22Rv1 (cell line): ENCODE measurements at regions not wholly inside any gene's neighbourhood (a gene's known extent, or its start where the extent isn't known, plus 50 kb on each side); places are given as distances from the start of the nearest gene placed in this dataset.

ENCODE experiments used
- H3K27ac ChIP-seq: fragments of 450-650 bp; 2 replicates; pipeline ENCODE4 v1.5.1; 2017
- CTCF ChIP-seq: fragments of 450-650 bp; IDR thresholded peaks from 2 replicates; pipeline ENCODE4 v1.5.1; 2017; ENCODE audit warnings: mild to moderate bottlenecking
- ZFX ChIP-seq: fragments of 450-650 bp; IDR thresholded peaks from 2 replicates; pipeline ENCODE4 v1.6.1; 2017; ENCODE audit warnings: antibody characterized with exemption, borderline replicate concordance

- TF ChIP-seq ZFX (no peak), CTCF (no peak)
- no peak overlapping the region for H3K27ac ChIP-seq
Measured at GRCh38 chr5:125579182-125579581, 832.7 kb upstream of the ZNF608 start.

GRCh38 chr5:125581311-125581710 is 834.9 kb upstream of the ZNF608 start:
- TF ChIP-seq ZFX (no peak), CTCF (no peak)

GRCh38 chr5:125582352-125582751 is 835.9 kb upstream of the ZNF608 start:
- TF ChIP-seq CTCF, result no peak
- TF ChIP-seq ZFX, result no peak
- no peak overlapping the region for H3K27ac ChIP-seq

More at GRCh38 chr5:125581311-125581710, 834.9 kb upstream of the ZNF608 start:
- H3K27ac ChIP-seq, result no peak overlapping the region

GRCh38 chr5:125583321-125584139 is 837.1 kb upstream of the ZNF608 start:
- no peak overlapping the region for H3K27ac ChIP-seq

DNA sequence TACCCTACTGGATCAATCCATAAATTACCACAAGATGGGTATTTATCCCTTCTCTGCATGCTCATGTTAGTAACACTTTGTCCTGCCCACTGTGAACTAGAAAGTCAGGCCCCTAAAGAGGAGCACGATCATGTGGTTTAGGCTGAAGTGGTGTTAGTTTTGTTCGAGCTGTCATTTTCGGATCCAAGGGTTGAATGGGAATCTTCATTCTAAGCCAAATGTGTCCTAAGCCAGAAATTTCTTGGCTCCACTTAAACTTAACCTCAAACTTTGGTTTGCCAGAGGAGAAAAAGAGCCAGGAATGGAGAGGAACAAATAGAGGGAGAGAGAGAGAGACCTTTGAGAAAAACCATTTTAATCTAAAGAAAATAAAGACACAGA is 837.7 kb upstream of the ZNF608 start:
- no peak overlapping the region for H3K27ac ChIP-seq
- no peak for TF ChIP-seq ZFX
- TF ChIP-seq CTCF, result no peak

More at GRCh38 chr5:125583321-125584139, 837.1 kb upstream of the ZNF608 start:
- TF ChIP-seq ZFX (no peak), CTCF (no peak)

GRCh38 chr5:125587631-125588030 is 835.6 kb upstream of the GRAMD2B start:
- no peak for TF ChIP-seq CTCF
- TF ChIP-seq ZFX, result no peak

GRCh38 chr5:125592856-125593255 is 830.4 kb upstream of the GRAMD2B start:
- no peak overlapping the region for H3K27ac ChIP-seq
- TF ChIP-seq CTCF, result no peak
- TF ChIP-seq ZFX, result no peak

More at GRCh38 chr5:125587631-125588030, 835.6 kb upstream of the GRAMD2B start:
- no peak overlapping the region for H3K27ac ChIP-seq
